Endothelial cell of umbilical vein (primary cell): ENCODE measurements at regions not wholly inside any gene's neighbourhood (a gene's known extent, or its start where the extent isn't known, plus 50 kb on each side); places are given as distances from the start of the nearest gene placed in this dataset.

Experiments
- BruUV-seq: library from RNA; stranded (reverse); fragments of 400-500 nt; replicated peaks from 2 replicates; lab custom pipeline; 2021; lab: Mats Ljungman, UMichigan
- CTCF ChIA-PET: fragments of 300-600, 350-600 bp; sonication (Branson Sonifier 250); formaldehyde crosslinking; loops from one replicate; lab custom pipeline; 2021; ENCODE audit warnings: antibody characterized with exemption, inconsistent platforms; lab: Charles Lee
- POLR2A ChIA-PET: fragments of 300-600, 350-600 bp; sonication (Branson Sonifier 250); formaldehyde crosslinking; loops from one replicate; lab custom pipeline; 2021; ENCODE audit warnings: antibody characterized with exemption, inconsistent platforms; lab: Charles Lee
- DNase-seq: peaks from one replicate; pipeline ENCODE4 v3.0.0-alpha.2; 2011; ENCODE audit warnings: low read depth, low spot score
- FAIRE-seq: peaks from 2 replicates; lab custom pipeline; 2011; peaks lifted over from hg19 to GRCh38; lab: Jason Lieb, UNC
- H2AFZ ChIP-seq: 2 replicates; pipeline ENCODE4 v1.6.0; 2012; ENCODE audit warnings: low read depth, low read length, control low read depth, inconsistent platforms
- H3K27ac ChIP-seq: 2 replicates; pipeline ENCODE4 v1.5.1; 2011; ENCODE audit warnings: low read depth, mild to moderate bottlenecking, control low read depth, low read length, moderate library complexity; ENCODE audit not compliant: insufficient read depth
- H3K27me3 ChIP-seq, 2 experiments: 2 replicates each; pipeline versions ENCODE4 v1.6.0 to v1.6.1; 2011; ENCODE audit warnings: low read length in 2 of 2, mixed read lengths in 1 of 2; ENCODE audit not compliant: control insufficient read depth in 2 of 2, insufficient read depth in 2 of 2
- H3K36me3 ChIP-seq, 2 experiments: 2 replicates in 1 of 2; 3 replicates in 1 of 2; pipeline ENCODE4 v1.5.1; 2011; ENCODE audit warnings: low read length in 2 of 2, mild to moderate bottlenecking in 1 of 2, moderate library complexity in 1 of 2; ENCODE audit not compliant: control insufficient read depth in 2 of 2, insufficient read depth in 2 of 2; ENCODE audit errors: extremely low read depth in 1 of 2
- H3K4me1 ChIP-seq: 3 replicates; pipeline ENCODE4 v1.5.1; 2011; ENCODE audit warnings: mild to moderate bottlenecking, low read length; ENCODE audit not compliant: control insufficient read depth, insufficient read depth; ENCODE audit errors: extremely low read depth
- H3K4me2 ChIP-seq: 2 replicates; pipeline ENCODE4 v1.6.1; 2011; ENCODE audit warnings: low read length, control low read depth, mixed read lengths; ENCODE audit not compliant: insufficient read depth
- H3K4me3 ChIP-seq, 3 experiments: fragments of 200-600 bp in 1 of 3; sonication (generic), shearing (Covaris generic) in 1 of 3; replicated peaks in 1 of 3; 2 replicates each; pipeline ENCODE4 v1.5.1; 2011 to 2016; ENCODE audit warnings: control low read depth in 3 of 3, low read length in 3 of 3, mild to moderate bottlenecking in 2 of 3, inconsistent platforms in 1 of 3, low read depth in 1 of 3, moderate library complexity in 1 of 3; ENCODE audit not compliant: insufficient read depth in 1 of 3
- H3K79me2 ChIP-seq: 2 replicates; pipeline ENCODE4 v1.6.0; 2012; ENCODE audit warnings: low read length, inconsistent platforms; ENCODE audit not compliant: control insufficient read depth, insufficient read depth
- H3K9ac ChIP-seq: replicated peaks from 2 replicates; pipeline ENCODE3; 2011; ENCODE audit warnings: low read length, control low read depth; ENCODE audit not compliant: insufficient read depth; ENCODE audit errors: extremely low read depth
- H3K9me1 ChIP-seq: replicated peaks from 3 replicates; pipeline ENCODE4 v1.6.0; 2011; ENCODE audit warnings: mild to moderate bottlenecking, low read length; ENCODE audit not compliant: control insufficient read depth, insufficient read depth; ENCODE audit errors: extremely low read depth
- H3K9me3 ChIP-seq: replicated peaks from 2 replicates; pipeline ENCODE4 v1.5.1; 2012; ENCODE audit warnings: low read length, inconsistent platforms; ENCODE audit not compliant: control insufficient read depth, insufficient read depth
- H4K20me1 ChIP-seq: replicated peaks from 2 replicates; pipeline ENCODE3; 2011; ENCODE audit warnings: mild to moderate bottlenecking, low read length; ENCODE audit not compliant: control insufficient read depth, insufficient read depth; ENCODE audit errors: extremely low read depth
- EZH2 ChIP-seq: IDR thresholded peaks from 2 replicates; pipeline ENCODE4 v1.6.1; 2012; ENCODE audit warnings: borderline replicate concordance, low read depth, mild to moderate bottlenecking, moderate library complexity, low read length, inconsistent platforms; ENCODE audit not compliant: severe bottlenecking
- FOS ChIP-seq: IDR thresholded peaks from 2 replicates; pipeline ENCODE4 v1.6.1; 2011; ENCODE audit warnings: mild to moderate bottlenecking, low read length, moderate library complexity, borderline replicate concordance; ENCODE audit not compliant: insufficient read depth
- GATA2 ChIP-seq: IDR thresholded peaks from 2 replicates; pipeline ENCODE4 v1.7.0; 2011; ENCODE audit warnings: low read depth, mild to moderate bottlenecking, moderate library complexity, mixed read lengths, low read length; ENCODE audit not compliant: insufficient read length, insufficient read depth
- JUN ChIP-seq: IDR thresholded peaks from 2 replicates; pipeline ENCODE4 v1.6.1; 2011; ENCODE audit warnings: borderline replicate concordance, low read depth; ENCODE audit not compliant: insufficient read length, insufficient read depth
- MYC ChIP-seq: IDR thresholded peaks from one replicate; pipeline ENCODE4 v1.6.1; 2011; ENCODE audit warnings: mild to moderate bottlenecking, low read depth, low read length
- POLR2A ChIP-seq: IDR thresholded peaks from 2 replicates; pipeline ENCODE4 v1.6.1; 2012; ENCODE audit warnings: low read depth, mild to moderate bottlenecking, control low read depth, low read length
- POLR2AphosphoS5 ChIP-seq: IDR thresholded peaks from 2 replicates; pipeline ENCODE4 v1.6.1; 2012; ENCODE audit warnings: low read depth, mild to moderate bottlenecking, control low read depth, low read length, moderate library complexity; ENCODE audit not compliant: insufficient read depth
- dilution Hi-C: fragments of 300-500 bp; cut with MboI; formaldehyde crosslinking; loops from one replicate; pipeline ENCODE4 v1.15.0; 2019; ENCODE audit warnings: low sequenced_read_pairs; ENCODE audit not compliant: extremely low pct_ligation_motif_present
- intact Hi-C: fragments of 100-400 bp; cut with micrococcal nuclease; formaldehyde crosslinking; loops from one replicate; pipeline ENCODE4 v1.10.0; 2022
- TF ChIP-seq, protein P1 (sequence below): IDR thresholded peaks from 2 replicates; pipeline ENCODE4 v1.6.1; 2011; ENCODE audit not compliant: insufficient read depth, insufficient read length
- TF ChIP-seq, protein P2 (sequence below), 2 donors: IDR thresholded peaks; 1 replicate in 1 of 2; 2 replicates in 1 of 2; pipeline ENCODE4 v1.5.1; 2011; ENCODE audit warnings: low read length in 2 of 2, mild to moderate bottlenecking in 2 of 2, moderate library complexity in 2 of 2, control low read depth in 1 of 2, inconsistent platforms in 1 of 2, low read depth in 1 of 2; ENCODE audit not compliant: insufficient read depth in 1 of 2; ENCODE audit errors: extremely low read depth in 1 of 2

DNA sequence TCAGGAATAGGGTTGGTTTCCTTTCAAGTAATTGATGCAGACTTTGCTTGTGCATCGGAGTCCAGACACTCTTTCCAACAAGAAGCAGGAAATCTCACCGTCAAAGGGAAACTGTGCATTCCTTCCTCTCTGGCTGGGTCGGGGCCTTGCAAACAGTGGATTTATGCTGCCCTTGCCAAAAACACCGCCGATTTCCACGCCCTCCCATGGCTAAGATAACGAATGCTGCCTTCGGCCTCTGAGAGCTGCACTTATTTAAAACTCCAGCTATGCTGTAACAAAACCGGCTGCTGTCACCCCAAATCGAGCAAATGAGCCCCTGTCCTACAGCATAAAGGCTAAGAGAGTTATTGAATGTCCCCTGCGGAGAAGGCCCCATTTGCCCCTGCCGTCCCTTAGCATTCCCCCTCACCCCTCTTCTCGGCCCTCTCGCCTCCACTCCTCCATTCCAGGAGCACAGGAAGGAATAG is 275.5 kb upstream of the IRX5 start:
- H3K4me3 ChIP-seq = no peak overlapping the region
- TF ChIP-seq, protein P1, sequence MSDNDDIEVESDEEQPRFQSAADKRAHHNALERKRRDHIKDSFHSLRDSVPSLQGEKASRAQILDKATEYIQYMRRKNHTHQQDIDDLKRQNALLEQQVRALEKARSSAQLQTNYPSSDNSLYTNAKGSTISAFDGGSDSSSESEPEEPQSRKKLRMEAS = no peak
- TF ChIP-seq EZH2 (no peak), POLR2AphosphoS5 (no peak), MYC (no peak), JUN (no peak), FOS (no peak), POLR2A (no peak), GATA2 (no peak)
- TF ChIP-seq, protein P2, sequence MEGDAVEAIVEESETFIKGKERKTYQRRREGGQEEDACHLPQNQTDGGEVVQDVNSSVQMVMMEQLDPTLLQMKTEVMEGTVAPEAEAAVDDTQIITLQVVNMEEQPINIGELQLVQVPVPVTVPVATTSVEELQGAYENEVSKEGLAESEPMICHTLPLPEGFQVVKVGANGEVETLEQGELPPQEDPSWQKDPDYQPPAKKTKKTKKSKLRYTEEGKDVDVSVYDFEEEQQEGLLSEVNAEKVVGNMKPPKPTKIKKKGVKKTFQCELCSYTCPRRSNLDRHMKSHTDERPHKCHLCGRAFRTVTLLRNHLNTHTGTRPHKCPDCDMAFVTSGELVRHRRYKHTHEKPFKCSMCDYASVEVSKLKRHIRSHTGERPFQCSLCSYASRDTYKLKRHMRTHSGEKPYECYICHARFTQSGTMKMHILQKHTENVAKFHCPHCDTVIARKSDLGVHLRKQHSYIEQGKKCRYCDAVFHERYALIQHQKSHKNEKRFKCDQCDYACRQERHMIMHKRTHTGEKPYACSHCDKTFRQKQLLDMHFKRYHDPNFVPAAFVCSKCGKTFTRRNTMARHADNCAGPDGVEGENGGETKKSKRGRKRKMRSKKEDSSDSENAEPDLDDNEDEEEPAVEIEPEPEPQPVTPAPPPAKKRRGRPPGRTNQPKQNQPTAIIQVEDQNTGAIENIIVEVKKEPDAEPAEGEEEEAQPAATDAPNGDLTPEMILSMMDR (IDR thresholded peaks at IDR 0.05; ENCODE audit: extremely low read depth in 1 of 2, insufficient read depth in 1 of 2, low read depth in 1 of 2, low read length in 2 of 2) = no peak
- BruUV-seq = no TSS peak
- no peaks in the 10 kb centered on the region for H3K27me3 ChIP-seq
- no peaks in the 10 kb centered on the region for H3K9me1 ChIP-seq
- DNase-seq = peak; percentile 65
- no peaks in the 10 kb centered on the region for H4K20me1 ChIP-seq
- no peak overlapping the region for H3K9ac ChIP-seq
- CTCF ChIA-PET = no interaction called here
- H3K9me3 ChIP-seq = no peaks in the 10 kb centered on the region
- FAIRE-seq = no peak
- intact Hi-C loops (no loop called here), dilution Hi-C loops (no loop called here)
- no peaks in the 10 kb centered on the region for H3K79me2 ChIP-seq
- no peaks in the 10 kb centered on the region for H3K36me3 ChIP-seq
- POLR2A ChIA-PET = no interaction called here
- H3K4me2 ChIP-seq = no peak overlapping the region
- no peak overlapping the region for H3K27ac ChIP-seq
- H3K4me1 ChIP-seq = no peaks in the 10 kb centered on the region
- H2AFZ ChIP-seq = no peak overlapping the region
